GM12872 (cell line): ENCODE measurements at regions not wholly inside any gene's neighbourhood (a gene's known extent, or its start where the extent isn't known, plus 50 kb on each side); places are given as distances from the start of the nearest gene placed in this dataset.

Experiments
- CTCF ChIP-seq: IDR thresholded peaks from 3 replicates; pipeline ENCODE4 v1.5.1; 2011; ENCODE audit warnings: low read depth, mild to moderate bottlenecking, low read length, moderate library complexity; ENCODE audit not compliant: insufficient read depth

GRCh38 chr1:94324178-94324544 is 86.8 kb upstream of the ARHGAP29 start:
- TF ChIP-seq CTCF = no peak

GRCh38 chr1:94323311-94324177 is 86.2 kb upstream of the ARHGAP29 start:
- TF ChIP-seq CTCF = no peak

- TF ChIP-seq CTCF = no peak
Observed at GRCh38 chr1:94322696-94323095, 85.3 kb upstream of the ARHGAP29 start.

GRCh38 chr1:94321662-94322061 is 84.3 kb upstream of the ARHGAP29 start:
- no peak for TF ChIP-seq CTCF

- no peak for TF ChIP-seq CTCF
Observed at GRCh38 chr1:94319319-94320102, 82.1 kb upstream of the ARHGAP29 start.

- TF ChIP-seq CTCF = no peak
Observed at GRCh38 chr1:94318505-94319030, 81.2 kb upstream of the ARHGAP29 start.

- no peak for TF ChIP-seq CTCF
Observed at GRCh38 chr1:94317790-94318188, 80.4 kb upstream of the ARHGAP29 start.
